ENCODE measurements at regions not wholly inside any gene's neighbourhood (a gene's known extent, or its start where the extent isn't known, plus 50 kb on each side); places are given as distances from the start of the nearest gene placed in this dataset.
"Not testable (repeated sequence)": the region's sequence is repeated elsewhere in the genome, so short reads cannot be mapped to it uniquely, and the experiment has no call there.

- H3K27me3 ChIP-seq (ENCODE audit: control insufficient read depth in 1 of 2, insufficient read depth in 2 of 2, low read length in 1 of 2); H3K9me3 ChIP-seq (ENCODE audit: control insufficient read depth, low read length); H3K4me3 ChIP-seq (ENCODE audit: low read length in 2 of 2); DNase-seq; intact Hi-C loops (cut with DNase I); H3K4me1 ChIP-seq (ENCODE audit: control insufficient read depth in 1 of 2, insufficient read depth in 2 of 2, low read length in 2 of 2); H3K27ac ChIP-seq (ENCODE audit: low read depth in 1 of 2, low read length in 2 of 2); ATAC-seq (ENCODE audit: low FRiP score); H3K36me3 ChIP-seq (ENCODE audit: control insufficient read depth in 1 of 2, insufficient read depth in 2 of 2, low read length in 1 of 2): not testable (repeated sequence)
- 93 to 96% methylated on average over 14 to 31 of the region's 31 CpGs for WGBS, 2 donors
Measured at GRCh38 chr5:54381319-54381718, 70.9 kb upstream of the ARL15 start.

DNA sequence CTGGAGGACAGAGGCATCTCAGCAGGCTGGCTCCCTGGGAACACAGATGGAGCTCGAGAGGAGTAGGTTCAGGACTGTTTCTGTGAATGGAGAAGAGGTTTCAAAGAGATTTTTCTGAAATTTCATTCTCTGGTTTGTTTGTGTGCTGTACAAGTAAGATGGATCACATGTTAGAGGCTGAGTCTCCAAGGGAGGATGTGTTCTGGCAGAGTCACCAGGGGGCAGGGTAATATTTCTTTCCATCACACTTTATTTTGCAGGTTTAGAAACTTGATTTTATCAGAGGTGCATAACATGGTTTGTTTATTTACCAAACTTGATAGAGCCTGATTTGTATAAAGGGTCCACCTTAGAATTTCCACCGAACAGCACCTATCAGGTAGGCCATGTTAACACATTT lies 69.2 kb upstream of the ARL15 start:
- 91 to 93% methylated on average over 2 of the region's 2 CpGs for WGBS, 2 donors
- Histone ChIP-seq H3K36me3 (ENCODE audit: control insufficient read depth in 1 of 2, insufficient read depth in 2 of 2, low read length in 1 of 2) (no peaks in the 10 kb centered on the region), H3K4me3 (ENCODE audit: low read length in 2 of 2) (no peak overlapping the region), H3K27me3 (ENCODE audit: control insufficient read depth in 1 of 2, insufficient read depth in 2 of 2, low read length in 1 of 2) (no peaks in the 10 kb centered on the region), H3K9me3 (ENCODE audit: control insufficient read depth, low read length) (no peaks in the 10 kb centered on the region), H3K27ac (ENCODE audit: low read depth in 1 of 2, low read length in 2 of 2) (no peak overlapping the region), H3K4me1 (ENCODE audit: control insufficient read depth in 1 of 2, insufficient read depth in 2 of 2, low read length in 2 of 2) (no peaks in the 10 kb centered on the region)
- intact Hi-C loops (cut with DNase I): no loop called here
- DNase-seq: no peak
- no peak for ATAC-seq (ENCODE audit: low FRiP score)

- WGBS, 2 donors: 97 to 98% methylated on average over 10 of the region's 10 CpGs
- H3K9me3 ChIP-seq (ENCODE audit: control insufficient read depth, low read length): no peaks in the 10 kb centered on the region
- H3K27me3 ChIP-seq (ENCODE audit: control insufficient read depth in 1 of 2, insufficient read depth in 2 of 2, low read length in 1 of 2): no peaks in the 10 kb centered on the region
- H3K4me3 ChIP-seq (ENCODE audit: low read length in 2 of 2): no peak overlapping the region
- no peaks in the 10 kb centered on the region for H3K4me1 ChIP-seq (ENCODE audit: control insufficient read depth in 1 of 2, insufficient read depth in 2 of 2, low read length in 2 of 2)
- H3K36me3 ChIP-seq (ENCODE audit: control insufficient read depth in 1 of 2, insufficient read depth in 2 of 2, low read length in 1 of 2): no peaks in the 10 kb centered on the region
- intact Hi-C loops (cut with DNase I): no loop called here
- H3K27ac ChIP-seq (ENCODE audit: low read depth in 1 of 2, low read length in 2 of 2): no peak overlapping the region
- no peak for ATAC-seq (ENCODE audit: low FRiP score)
- no peak for DNase-seq
Measured at GRCh38 chr5:54378707-54379106, 68.3 kb upstream of the ARL15 start.

GRCh38 chr5:54377339-54377738 lies 67.0 kb upstream of the ARL15 start:
- intact Hi-C loops (cut with DNase I); DNase-seq; ATAC-seq (ENCODE audit: low FRiP score); H3K27me3 ChIP-seq (ENCODE audit: control insufficient read depth in 1 of 2, insufficient read depth in 2 of 2, low read length in 1 of 2); H3K27ac ChIP-seq (ENCODE audit: low read depth in 1 of 2, low read length in 2 of 2); H3K9me3 ChIP-seq (ENCODE audit: control insufficient read depth, low read length); H3K4me1 ChIP-seq (ENCODE audit: control insufficient read depth in 1 of 2, insufficient read depth in 2 of 2, low read length in 2 of 2); H3K4me3 ChIP-seq (ENCODE audit: low read length in 2 of 2); H3K36me3 ChIP-seq (ENCODE audit: control insufficient read depth in 1 of 2, insufficient read depth in 2 of 2, low read length in 1 of 2): not testable (repeated sequence)
- WGBS, 2 donors: 89 to 92% methylated on average over 1 of the region's 1 CpG

DNA sequence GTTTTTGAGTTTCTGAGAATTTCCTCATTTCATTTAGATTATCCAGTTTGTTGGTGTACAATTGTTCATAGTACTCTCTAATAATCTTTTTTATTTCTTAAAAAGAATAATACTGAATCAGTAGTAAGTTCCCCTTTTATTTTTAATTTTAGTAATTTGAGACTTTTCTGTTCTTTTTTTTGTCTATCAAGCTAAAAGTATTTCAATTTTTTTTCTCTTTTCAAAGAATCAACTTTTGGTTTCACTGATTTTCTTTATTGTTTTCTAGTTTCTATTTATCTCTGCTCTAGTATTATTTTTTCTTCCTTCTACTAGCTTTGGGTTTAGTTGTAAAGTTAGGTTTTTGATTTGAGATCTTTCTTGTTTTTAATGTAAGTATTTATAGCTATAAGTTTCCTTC lies 60.6 kb upstream of the ARL15 start:
- no peaks in the 10 kb centered on the region for H3K27me3 ChIP-seq (ENCODE audit: control insufficient read depth in 1 of 2, insufficient read depth in 2 of 2, low read length in 1 of 2)
- no peaks in the 10 kb centered on the region for H3K9me3 ChIP-seq (ENCODE audit: control insufficient read depth, low read length)
- DNase-seq: no peak
- no peak overlapping the region for H3K4me3 ChIP-seq (ENCODE audit: low read length in 2 of 2)
- intact Hi-C loops (cut with DNase I): no loop called here
- no peaks in the 10 kb centered on the region for H3K36me3 ChIP-seq (ENCODE audit: control insufficient read depth in 1 of 2, insufficient read depth in 2 of 2, low read length in 1 of 2)
- H3K4me1 ChIP-seq (ENCODE audit: control insufficient read depth in 1 of 2, insufficient read depth in 2 of 2, low read length in 2 of 2): no peaks in the 10 kb centered on the region
- no peak for ATAC-seq (ENCODE audit: low FRiP score)
- no peak overlapping the region for H3K27ac ChIP-seq (ENCODE audit: low read depth in 1 of 2, low read length in 2 of 2)

- no peak overlapping the region for H3K27ac ChIP-seq (ENCODE audit: low read depth in 1 of 2, low read length in 2 of 2)
- no peaks in the 10 kb centered on the region for H3K9me3 ChIP-seq (ENCODE audit: control insufficient read depth, low read length)
- DNase-seq (no peak), ATAC-seq (ENCODE audit: low FRiP score) (no peak)
- 86 to 90% methylated on average over 1 of the region's 1 CpG for WGBS, 2 donors
- H3K36me3 ChIP-seq (ENCODE audit: control insufficient read depth in 1 of 2, insufficient read depth in 2 of 2, low read length in 1 of 2): no peaks in the 10 kb centered on the region
- no peak overlapping the region for H3K4me3 ChIP-seq (ENCODE audit: low read length in 2 of 2)
- H3K27me3 ChIP-seq (ENCODE audit: control insufficient read depth in 1 of 2, insufficient read depth in 2 of 2, low read length in 1 of 2): no peaks in the 10 kb centered on the region
- intact Hi-C loops (cut with DNase I): no loop called here
- no peaks in the 10 kb centered on the region for H3K4me1 ChIP-seq (ENCODE audit: control insufficient read depth in 1 of 2, insufficient read depth in 2 of 2, low read length in 2 of 2)
Measured at GRCh38 chr5:54367844-54368243, 57.5 kb upstream of the ARL15 start.

DNA sequence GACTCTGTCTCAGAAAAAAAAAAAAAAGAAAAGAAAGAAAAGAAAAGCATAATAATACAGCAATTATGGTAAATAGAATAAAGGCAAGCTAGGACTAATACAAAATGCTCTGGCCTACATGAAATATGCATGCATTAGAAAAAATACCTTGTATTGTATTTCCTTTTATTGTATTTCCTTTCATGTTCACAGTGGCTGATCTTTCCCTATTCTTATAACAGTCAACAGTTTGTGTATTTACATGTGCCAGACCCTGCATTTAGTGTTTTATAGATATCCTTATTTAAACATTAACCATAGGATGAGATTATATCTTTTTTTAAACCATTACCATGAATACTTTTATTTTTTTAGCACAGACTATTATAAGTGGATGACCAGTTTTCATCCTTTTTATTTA lies 56.3 kb upstream of the ARL15 start:
- no peaks in the 10 kb centered on the region for H3K27me3 ChIP-seq (ENCODE audit: control insufficient read depth in 1 of 2, insufficient read depth in 2 of 2, low read length in 1 of 2)
- no peaks in the 10 kb centered on the region for H3K4me1 ChIP-seq (ENCODE audit: control insufficient read depth in 1 of 2, insufficient read depth in 2 of 2, low read length in 2 of 2)
- no peaks in the 10 kb centered on the region for H3K9me3 ChIP-seq (ENCODE audit: control insufficient read depth, low read length)
- no peaks in the 10 kb centered on the region for H3K36me3 ChIP-seq (ENCODE audit: control insufficient read depth in 1 of 2, insufficient read depth in 2 of 2, low read length in 1 of 2)
- no peak for ATAC-seq (ENCODE audit: low FRiP score)
- intact Hi-C loops (cut with DNase I): no loop called here
- no peak overlapping the region for H3K4me3 ChIP-seq (ENCODE audit: low read length in 2 of 2)
- DNase-seq: no peak
- H3K27ac ChIP-seq (ENCODE audit: low read depth in 1 of 2, low read length in 2 of 2): no peak overlapping the region

DNA sequence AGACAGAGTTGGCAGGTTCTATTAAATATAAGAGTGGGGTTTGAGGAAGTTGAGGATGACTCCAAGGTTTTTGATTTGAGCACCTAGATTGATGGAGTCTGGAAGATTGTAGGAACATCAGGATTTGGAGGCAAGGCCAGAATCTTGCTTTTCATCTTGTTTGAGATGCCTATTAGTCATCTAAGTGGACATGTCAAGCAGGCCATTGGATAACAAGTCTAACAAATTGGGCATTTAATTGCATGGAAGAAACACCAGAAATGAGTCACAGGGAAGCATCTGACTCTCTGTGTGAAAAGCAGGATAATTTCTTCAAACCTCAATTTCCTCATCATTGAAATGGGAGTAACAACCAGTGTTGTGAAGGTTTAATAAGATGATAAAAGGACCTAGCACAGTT lies 53.3 kb upstream of the ARL15 start:
- H3K36me3 ChIP-seq (ENCODE audit: control insufficient read depth in 1 of 2, insufficient read depth in 2 of 2, low read length in 1 of 2): no peaks in the 10 kb centered on the region
- peaks cover 0 to 1% of the 10 kb centered on the region in 2 donors for H3K4me1 ChIP-seq (ENCODE audit: control insufficient read depth in 1 of 2, insufficient read depth in 2 of 2, low read length in 2 of 2)
- H3K9me3 ChIP-seq (ENCODE audit: control insufficient read depth, low read length): no peaks in the 10 kb centered on the region
- no peak overlapping the region for H3K4me3 ChIP-seq (ENCODE audit: low read length in 2 of 2)
- ATAC-seq (ENCODE audit: low FRiP score) (no peak), DNase-seq (no peak)
- intact Hi-C loops (cut with DNase I): no loop called here
- H3K27me3 ChIP-seq (ENCODE audit: control insufficient read depth in 1 of 2, insufficient read depth in 2 of 2, low read length in 1 of 2): no peaks in the 10 kb centered on the region
- H3K27ac ChIP-seq (ENCODE audit: low read depth in 1 of 2, low read length in 2 of 2): no peak overlapping the region

- no peak overlapping the region for H3K27ac ChIP-seq (ENCODE audit: low read depth in 1 of 2, low read length in 2 of 2)
- no peaks in the 10 kb centered on the region for H3K9me3 ChIP-seq (ENCODE audit: control insufficient read depth, low read length)
- intact Hi-C loops (cut with DNase I): no loop called here
- DNase-seq (no peak), ATAC-seq (ENCODE audit: low FRiP score) (no peak)
- no peak overlapping the region for H3K4me3 ChIP-seq (ENCODE audit: low read length in 2 of 2)
- H3K36me3 ChIP-seq (ENCODE audit: control insufficient read depth in 1 of 2, insufficient read depth in 2 of 2, low read length in 1 of 2): no peaks in the 10 kb centered on the region
- peaks cover 0 to 1% of the 10 kb centered on the region in 2 donors for H3K4me1 ChIP-seq (ENCODE audit: control insufficient read depth in 1 of 2, insufficient read depth in 2 of 2, low read length in 2 of 2)
- no peaks in the 10 kb centered on the region for H3K27me3 ChIP-seq (ENCODE audit: control insufficient read depth in 1 of 2, insufficient read depth in 2 of 2, low read length in 1 of 2)
Measured at GRCh38 chr5:54362992-54363625, 52.7 kb upstream of the ARL15 start.
